ENCODE measurements at regions not wholly inside any gene's neighbourhood (a gene's known extent, or its start where the extent isn't known, plus 50 kb on each side); places are given as distances from the start of the nearest gene placed in this dataset.
"Not testable (repeated sequence)": the region's sequence is repeated elsewhere in the genome, so short reads cannot be mapped to it uniquely, and the experiment has no call there.

DNA sequence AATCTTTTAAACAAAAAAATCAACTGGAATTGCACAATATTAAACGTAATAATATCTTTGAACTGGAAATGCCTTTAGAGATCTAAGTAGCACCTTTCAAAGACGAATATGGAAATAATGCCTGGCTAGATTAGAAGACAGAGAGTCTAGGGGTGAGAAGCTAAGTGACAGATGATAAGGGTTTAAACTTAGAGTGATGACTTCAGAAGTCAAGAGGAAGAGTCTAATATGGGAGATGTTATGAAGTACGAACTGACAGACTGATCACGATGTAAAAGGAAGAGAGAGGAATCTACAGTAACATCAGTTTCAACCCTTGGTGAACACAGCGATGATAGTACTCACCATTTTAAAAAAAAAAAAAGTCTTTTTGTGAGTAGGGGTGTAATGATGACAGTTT is 57.9 kb downstream of the HINT1 start:
- no peak for DNase-seq (ENCODE audit: low spot score)

DNA sequence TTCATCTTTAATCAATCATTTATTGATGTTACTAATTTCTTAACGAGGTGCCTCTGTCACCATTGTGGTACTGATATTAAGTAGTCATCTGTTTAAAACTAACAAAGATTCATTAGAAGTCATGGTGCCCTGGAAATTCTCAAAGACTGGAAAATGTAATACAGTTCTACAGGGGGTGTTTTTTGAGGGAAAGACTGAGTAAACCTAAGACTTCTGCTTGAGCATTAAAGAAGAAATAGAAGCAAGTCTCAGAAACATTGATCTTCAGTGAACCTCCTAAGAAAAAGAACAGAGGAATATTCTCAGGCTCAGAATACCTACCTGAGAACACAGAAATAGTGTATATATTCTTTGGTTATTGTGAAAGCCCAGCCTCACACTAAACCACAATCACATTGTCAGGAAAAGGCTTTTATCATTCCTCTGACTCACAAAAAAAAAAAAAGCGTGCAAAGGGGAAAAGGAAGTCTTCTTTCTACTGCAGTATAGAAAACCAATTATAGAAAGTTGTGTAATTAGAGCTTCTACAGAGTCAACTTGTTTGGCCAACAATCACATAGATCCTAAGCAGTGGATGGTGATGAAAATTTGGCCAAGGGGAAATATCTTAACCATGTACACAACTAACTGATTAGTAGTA is 60.8 kb downstream of the HINT1 start:
- DNase-seq (ENCODE audit: low spot score): no peak

DNA sequence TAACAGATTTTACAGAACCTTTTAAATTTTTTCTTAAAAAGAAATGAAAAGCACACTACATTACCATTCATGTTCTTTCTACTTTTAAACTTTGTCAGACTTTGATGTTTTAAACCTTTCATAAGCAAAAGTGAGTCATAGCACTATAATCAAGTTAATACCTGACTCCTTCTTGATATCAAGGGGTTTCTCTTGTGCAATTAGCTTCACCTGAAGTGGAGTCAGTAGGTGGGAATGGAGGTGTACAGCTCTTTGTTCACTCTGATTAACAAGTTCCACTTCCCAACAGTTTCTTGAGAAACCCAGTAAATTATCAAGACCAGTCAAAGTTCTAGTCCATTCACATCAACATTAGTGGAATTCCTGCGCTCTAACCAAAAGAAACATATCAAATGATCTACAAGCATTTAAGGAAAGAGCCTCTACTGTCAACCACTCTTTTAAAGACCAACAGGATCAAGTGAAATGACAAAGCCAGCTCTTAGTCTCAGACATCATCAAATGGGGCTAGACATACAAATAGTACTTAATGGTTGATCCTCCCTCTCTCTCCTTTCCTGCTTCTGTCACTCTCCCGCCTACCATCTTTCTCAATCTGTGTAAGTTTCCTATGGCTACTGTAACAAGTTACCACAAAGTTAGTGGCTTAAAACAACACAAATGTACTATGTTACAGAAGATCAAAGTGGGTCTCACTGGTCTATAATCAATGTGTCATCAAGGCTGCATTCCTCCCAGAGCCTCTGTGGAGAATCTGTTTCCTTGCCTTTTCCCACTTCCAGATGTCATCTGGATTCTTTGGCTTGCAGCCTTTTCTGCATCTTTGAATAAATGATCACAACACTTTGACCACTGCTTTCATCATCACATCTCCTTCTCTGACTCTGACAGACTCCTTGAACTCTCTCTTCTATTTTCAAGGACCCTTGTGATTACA is 68.0 kb downstream of the HINT1 start:
- no peak for DNase-seq (ENCODE audit: low spot score)

DNA sequence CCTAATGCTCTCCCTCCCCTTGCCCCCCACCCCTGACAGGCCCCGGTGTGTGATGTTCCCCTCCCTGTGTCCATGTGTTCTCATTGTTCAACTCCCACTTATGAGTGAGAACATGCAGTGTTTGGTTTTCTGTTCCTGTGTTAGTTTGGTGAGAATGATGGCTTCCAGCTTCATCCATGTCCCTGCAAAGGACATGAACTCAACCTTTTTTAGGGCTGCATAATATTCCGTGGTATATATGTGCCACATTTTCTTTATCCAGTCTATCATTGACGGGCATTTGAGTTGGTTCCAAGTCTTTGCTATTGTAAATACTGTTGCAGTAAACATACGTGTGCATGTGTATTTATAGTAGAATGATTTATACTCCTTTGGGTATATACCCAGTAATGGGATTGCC is 69.5 kb downstream of the HINT1 start:
- not testable (repeated sequence) for DNase-seq (ENCODE audit: low spot score)

DNA sequence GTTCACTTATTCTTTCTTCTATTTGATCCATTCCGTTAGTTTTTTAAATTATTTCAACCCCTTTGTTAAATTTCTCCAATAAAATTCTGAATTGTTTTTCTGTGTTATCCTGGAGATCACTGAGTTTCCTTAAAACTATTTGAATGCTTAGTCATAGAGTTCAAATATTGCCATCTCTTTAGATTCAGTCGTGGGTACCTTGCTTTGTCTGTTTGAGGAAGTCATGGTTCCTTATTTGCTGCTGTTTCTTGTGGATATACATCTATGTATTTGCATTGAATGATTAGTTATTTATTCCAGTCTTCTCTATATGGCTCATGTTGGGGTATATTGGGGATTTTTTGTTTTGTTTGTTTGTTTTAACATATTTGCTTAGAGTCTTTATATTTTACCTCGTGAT is 80.6 kb downstream of the HINT1 start:
- no peak for DNase-seq (ENCODE audit: low spot score)

DNA sequence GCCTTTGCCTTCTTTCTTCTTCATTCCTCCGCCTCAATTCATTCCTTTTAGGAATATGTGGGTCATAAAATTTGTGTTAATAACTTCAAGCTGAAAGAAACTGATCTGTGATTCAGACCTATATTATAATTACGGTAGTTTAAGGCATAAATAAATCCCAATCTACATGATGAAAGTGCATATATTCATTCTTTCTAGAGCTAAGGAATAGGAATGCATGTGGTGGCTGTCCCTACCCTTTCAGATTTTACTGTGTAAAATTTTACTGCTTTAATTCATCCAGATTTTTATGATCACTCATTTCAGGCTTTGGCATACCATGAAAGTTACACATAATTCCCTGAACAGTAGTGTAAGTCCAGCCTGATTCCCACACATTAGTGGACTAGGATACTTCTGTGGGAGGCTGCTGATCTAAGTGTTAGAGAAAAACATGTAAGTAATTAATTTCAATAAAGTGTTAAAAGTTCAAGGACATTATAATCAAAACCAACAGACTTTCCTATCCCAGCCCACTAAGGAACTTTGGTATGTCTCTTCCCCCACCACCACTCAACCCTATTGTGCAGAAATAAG is 83.1 kb downstream of the HINT1 start:
- DNase-seq (ENCODE audit: low spot score): no peak

DNA sequence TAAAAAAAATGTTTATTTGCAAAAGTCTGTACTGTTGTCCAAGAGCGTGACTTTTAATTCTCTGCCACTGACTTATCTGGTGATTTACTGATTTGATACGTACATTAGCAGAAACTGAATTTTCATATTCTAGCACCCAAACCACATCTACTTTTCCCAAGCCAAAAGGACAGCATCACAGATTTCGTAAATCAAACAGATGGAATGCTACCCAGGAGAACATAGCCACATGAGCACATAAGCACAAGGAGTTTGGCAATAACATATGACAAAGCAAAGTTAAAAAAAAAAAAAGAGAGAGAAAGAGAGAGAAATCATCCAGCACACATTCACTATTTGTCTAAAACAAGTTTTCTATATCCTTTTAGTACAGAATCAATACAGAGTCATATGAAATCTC is 83.7 kb downstream of the HINT1 start:
- DNase-seq (ENCODE audit: low spot score): no peak

DNA sequence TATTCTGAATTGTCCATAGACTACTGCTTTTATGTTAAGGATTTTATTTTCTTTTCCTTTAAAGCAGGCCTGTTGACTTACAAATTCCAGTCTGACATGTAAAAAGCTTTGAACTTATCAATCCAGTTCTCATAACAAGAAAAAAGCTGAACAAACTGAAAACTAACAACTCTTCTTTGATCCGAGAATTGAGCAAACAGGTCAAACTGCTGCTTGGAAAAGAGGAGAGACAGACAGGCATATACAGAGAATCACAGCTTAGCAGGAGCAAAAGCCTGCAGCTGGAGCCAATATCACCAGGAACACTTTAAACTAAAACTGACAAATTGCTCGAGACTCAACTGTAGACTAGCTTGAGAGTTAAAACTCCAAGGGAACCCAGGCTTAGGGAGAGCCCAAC is 85.8 kb downstream of the HINT1 start:
- peak; percentile 51 for DNase-seq (ENCODE audit: low spot score)

DNA sequence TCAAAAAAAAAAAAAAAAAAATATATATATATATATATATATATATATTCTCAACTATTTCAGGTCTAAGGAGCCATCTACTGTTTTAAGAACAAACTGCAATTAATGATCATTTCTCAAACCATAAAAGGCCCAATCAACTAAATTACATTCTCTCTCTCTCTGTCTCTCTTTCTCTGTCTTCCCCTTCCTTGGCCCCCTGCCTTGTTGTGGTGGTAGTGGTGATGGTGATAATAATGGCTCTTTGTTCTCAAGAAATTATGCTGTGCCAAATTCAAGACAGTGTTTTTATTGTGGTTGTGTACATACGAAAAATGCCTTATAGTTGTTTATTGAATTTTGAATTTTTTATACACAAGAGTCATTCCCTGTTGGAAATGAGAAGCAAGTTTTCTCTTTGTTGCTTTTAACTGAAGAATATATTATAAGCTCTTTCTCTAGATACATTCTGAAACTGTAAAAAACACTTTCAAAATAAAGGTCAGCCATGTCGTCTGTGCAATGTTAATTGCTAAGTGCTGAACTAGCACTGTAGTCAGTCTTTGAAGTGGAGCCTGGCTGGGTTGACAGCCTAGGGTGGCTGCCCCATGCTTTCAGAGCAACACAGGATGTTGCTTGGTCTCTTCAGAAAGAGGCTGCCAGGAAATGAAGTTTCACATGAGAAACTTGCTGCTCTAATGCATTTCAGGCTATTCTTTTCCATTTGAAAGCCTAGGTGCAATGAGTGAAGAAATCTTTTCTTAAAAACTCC is 96.0 kb downstream of the HINT1 start:
- peak; percentile 20 for DNase-seq (ENCODE audit: low spot score)

DNA sequence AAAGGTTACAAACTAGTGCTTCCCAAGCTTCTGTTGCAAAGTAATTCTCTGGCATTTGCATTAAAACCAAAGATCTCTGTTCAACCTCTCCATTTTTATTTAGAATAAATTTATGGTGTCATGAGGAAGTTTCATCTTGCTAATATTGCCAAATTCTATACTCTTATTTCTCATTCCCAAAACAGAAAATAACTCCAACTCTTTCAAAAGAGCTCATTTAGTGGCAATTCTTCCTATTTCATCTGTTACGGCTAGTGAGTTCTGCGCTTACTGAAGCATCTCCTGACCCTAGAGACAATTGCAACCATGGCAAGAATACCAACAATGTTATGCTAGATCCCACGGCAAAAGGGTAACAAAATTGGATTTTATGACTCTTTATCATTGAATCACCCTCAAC is 97.0 kb downstream of the HINT1 start:
- no peak for DNase-seq (ENCODE audit: low spot score)

DNA sequence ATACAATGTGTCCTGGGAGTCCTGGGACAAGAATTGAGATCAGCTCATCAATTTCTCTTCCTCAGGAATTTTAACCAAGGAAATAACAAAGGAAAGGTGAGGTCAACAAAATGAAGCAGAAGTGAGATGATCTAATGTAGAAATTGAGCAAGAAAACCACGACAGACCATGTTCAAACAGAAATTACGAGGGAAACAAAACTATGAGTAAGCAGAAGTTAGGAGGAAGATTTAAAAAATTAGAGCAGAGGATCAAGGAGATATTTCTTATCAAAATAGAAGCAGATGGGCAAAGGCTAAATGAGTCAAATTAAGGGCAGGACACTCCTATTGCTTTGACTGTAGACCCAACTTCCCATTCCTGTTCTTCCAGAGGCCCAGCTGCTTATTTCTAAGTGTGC is 97.4 kb downstream of the HINT1 start:
- DNase-seq (ENCODE audit: low spot score): peak; percentile 51

DNA sequence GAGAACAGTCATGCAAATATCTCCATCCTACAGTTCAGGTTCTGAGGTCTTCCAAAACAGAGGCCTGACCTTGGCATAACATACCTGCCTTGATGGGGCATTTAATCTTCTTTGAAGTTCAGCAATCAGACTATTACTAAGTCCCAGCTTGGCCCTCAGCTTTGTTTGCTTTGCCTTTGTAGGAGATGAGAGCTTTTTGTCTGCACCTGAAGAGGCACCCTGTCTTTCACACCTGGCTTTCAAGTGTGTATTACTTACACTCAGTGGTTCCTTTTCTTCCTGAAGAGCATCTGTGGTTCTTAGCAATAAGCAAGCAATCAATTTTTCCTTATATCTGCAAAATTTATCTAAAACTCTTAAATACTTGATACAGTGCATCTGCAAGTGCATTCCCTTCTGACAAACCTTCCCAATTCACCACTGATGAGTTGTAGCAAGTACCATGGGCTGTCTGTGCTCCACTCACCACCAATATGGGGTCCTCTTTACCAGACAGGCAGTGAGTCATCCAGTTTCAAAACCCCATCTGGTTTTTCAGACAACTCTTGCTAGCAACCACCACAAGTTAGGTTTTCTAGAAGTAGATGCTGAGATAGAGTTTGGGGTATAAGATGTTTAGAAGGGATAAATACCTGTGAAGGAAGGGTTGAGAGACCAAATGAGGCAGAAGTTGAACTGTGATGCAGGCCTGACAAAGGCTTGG is 100.2 kb downstream of the HINT1 start:
- no peak for DNase-seq (ENCODE audit: low spot score)

DNA sequence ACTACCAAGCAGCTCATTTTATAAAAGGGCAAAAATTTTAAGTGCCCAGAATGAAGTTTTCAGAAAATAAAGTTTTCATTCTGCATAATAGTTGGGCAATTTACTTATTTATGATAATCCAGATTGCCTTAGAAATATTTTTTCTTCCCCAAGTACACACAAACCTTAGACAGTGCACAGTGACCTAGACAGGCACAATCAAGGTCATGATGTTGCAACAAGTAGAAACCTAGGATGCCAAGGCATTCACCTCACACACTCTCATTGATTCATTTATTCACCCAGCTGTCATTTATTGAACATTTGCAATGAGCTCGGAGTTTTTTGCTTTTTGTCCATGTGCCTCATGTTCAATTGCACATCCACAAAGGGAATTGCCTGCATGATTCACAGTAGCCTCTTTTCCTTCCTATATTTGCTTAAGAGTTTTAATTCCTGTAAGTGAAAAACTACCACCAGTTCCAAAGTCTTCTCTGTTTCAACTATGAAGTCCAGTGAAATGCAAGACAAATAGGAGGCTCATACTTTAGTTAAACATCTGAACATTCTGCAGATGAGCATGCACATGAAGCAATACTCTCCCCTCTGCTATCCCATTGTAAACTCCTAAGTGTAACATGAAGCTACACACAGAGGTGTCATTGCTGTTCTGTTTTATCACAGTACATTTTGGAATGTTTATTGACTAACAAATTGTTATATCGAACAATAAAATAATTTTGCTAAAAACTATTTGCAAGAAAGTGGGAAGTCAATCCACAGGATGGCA is 122.9 kb downstream of the HINT1 start:
- DNase-seq (ENCODE audit: low spot score): no peak

DNA sequence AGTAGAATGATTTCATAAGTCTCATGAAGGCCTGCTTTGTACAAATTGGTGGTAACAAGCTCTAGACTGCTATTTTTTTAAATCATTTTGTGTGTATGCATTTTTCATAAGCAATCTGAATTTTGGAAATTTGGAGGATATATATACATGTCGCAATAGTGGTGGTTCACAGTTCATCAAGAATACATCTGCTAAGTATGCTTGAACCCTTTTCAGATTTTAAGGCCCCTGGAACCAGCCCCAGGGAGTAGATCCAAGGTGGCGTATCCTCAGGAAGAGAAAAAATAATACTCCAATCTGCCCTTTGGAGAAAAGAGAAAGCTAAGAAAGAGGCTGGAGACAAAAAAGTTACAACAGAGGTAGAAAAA is 141.6 kb downstream of the HINT1 start:
- no peak for DNase-seq (ENCODE audit: low spot score)

DNA sequence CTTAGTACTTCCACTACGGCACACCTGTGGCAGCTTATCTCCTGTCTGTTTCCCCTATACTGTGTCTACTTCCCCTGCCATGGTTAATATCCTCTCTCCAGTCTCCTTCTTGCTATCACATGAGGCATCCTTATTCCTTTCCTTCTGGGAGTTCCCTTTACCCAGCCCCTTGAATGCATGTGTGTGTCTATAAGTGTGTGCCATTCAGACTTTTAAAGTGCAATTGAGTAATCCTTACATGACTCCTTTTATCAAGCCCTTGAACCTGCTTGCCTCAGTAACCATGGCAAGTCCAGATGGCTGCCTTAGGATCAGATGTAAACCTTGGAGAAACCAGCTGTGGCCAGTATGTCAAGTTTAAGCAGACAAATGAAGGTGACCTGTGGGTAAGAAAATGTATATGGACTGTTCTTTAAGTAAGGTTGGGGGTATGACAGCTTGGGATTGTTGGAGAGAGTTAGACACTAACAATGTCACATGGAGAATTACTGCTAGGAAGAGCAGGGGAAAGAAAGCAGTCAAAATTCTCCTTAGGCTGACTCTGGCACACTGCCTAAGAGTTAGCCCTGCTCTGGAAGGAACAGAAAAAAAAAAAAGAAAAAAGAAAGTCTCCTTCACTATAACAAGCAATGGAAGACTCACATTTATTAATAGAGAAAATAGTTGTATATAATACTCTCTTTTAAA is 142.1 kb downstream of the HINT1 start:
- peak; percentile 73 for DNase-seq (ENCODE audit: low spot score)

DNA sequence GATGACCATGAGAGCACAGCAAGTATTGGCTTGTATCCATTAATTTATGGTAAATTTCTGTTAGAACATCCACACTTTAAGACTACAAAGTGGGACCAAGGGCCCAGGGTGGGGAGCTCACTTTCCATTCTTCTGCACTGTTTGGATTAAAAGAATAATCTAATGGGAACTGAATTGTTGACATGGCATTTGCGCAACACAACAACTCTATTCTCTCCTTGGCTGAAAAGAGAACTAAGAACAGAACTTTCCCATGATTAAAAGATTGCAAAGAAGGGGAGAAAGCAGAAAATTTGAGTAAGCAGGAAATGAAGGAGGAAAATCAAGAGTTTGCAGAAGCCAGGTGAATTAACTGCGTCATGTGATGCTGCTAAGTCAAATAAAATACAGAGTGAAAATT is 143.4 kb downstream of the HINT1 start:
- no peak for DNase-seq (ENCODE audit: low spot score)

DNA sequence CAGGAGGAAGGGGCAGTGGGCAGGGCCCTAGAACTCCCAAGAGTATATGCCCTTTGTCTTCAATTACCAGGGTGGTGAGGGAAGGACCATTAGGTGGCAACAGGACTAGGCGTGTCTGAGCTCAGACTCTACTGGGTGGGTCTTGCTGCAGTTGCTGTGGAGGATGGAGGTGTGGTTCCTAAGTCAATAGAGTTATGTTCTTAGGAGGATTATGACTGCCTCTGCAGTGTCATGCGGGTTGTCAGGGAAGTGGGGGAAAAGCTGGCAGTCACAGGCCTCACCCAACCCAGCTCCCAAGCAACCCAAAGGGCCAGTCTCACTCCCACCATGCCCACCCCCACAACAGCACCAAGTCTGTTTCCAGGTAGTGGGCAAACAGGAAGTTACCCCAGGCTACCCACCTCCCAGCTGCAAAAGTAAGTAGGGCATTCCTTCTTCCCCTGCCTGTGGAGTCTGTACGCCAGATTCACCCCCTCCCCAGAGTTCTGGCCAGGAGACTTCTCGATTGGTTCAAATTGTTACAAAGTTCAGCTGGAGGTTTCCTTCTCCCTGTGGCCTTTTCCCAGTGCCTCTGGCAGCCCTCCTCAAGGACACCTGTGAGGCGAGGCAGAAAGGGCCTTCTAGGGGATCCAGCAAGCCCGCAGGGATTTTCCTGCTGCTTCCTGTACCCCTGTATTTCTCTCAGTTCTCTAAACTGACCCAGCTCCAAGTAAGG is 145.3 kb downstream of the HINT1 start:
- DNase-seq (ENCODE audit: low spot score): no peak

DNA sequence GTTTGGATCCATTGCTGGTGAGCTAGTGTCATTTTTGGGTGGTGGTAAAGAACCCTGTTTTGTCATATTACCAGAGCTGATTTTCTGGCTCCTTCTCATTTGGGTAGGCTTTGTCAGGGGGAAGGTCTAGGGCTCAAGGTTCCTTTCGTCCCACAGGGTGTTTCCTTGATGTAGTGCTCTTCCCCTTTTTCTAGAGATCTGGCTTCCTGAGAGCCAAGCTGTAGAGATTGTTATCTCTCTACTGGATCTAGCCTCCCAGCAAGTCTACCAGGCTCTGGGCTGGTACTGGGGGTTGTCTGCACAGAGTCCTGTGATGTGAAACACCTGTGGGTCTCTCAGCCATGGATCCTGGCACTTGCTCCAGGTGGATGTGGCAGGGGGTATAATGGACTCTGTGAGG is 145.9 kb downstream of the HINT1 start:
- no peak for DNase-seq (ENCODE audit: low spot score)

DNA sequence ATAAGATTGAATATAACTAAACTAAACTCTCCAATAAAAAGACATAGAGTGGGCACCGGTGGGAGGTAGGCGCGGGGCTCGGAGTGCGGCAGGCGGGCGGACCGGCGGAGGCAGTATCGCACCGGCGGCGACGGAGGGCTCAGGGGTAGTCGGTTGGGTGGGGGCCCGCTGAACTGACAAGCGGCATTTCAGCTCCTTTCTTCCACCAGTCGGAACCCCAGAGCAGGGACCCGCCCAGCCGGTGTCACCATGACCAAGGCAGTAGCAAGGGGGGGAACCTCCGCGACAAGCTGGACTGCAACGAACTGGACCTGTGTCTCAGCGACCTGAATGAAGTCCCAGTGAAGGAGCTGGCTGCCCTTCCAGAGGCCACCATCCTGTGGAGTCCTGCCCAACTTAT is 156.7 kb downstream of the HINT1 start:
- no peak for DNase-seq (ENCODE audit: low spot score)
